Activated T-cell treated with anti-CD3 and anti-CD28 coated beads, Interleukin-2, amount 50 U/mL, for 48 hours (primary cell): ENCODE measurements at regions not wholly inside any gene's neighbourhood (a gene's known extent, or its start where the extent isn't known, plus 50 kb on each side); places are given as distances from the start of the nearest gene placed in this dataset.

Experiments
- DNase-seq, 2 experiments: peaks; one replicate each; pipeline ENCODE4 v3.0.0-alpha.2; 2020

DNA sequence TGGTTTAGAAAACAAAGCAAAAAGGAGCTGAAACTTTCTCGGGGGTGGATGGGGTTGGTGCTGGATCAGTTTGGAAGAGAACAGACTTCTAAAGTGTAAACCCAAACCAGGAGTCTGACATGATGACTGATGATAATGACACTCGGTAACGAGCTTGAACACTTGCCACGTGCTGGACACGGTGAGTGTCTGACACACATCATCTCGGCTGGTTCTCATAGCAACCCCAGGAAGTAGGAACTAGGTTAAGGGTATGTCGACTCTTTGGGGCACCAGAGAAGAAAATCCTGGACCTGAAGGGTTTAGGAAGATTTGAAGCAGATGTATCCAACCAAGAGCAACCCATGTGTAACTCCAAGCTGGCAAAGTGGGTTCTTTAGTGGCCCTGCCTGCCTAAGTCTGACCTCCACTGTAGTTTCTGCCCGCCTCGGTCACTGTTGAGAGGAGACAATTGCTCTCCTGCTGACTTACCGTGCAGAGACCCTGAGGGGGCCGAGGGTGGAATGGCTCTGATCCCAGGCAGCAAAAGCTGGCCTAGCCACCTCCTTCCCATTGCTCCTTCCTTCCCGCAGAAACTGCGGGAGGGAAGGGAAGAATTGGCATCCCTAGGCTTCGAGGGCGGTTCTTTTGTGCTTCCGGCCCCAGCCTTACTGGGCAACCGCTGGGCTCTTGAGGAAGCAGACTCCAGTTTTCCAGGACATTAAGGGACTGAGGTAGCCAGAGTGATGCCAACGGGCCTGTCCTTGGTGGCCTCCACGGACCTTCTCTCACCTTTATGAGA, 156.0 kb downstream of the TOMM20 start:
- peak; percentile 45 to 49 for DNase-seq

DNA sequence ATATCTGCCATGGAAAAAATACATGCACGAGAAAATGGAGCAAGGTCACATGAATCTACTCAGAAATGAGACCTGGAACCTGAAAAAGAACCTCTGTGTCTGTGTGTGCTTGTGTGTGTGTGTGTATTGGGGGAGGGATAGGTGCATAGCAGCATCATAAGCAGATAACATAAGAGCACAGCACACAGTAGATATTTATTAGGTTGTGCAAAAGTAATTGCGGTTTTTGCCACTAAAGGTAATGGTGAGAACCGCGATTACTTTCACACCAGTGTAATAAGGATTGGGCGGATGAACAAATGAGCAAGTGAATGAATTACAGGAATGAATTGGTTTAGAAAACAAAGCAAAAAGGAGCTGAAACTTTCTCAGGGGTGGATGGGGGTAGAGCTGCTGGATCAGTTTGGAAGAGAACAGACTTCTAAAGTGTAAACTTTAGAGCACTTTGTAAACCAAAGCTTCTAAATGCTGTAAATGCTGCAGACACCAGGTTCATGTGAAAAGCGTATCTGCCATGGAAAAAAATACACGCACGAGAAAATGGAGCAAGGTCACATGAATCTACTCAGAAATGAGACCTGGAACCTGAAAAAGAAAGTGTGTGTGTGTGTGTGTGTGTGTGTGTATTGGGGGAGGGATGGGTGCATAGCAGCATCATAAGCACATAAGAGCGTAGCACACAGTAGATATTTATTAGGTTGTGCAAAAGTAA, 156.9 kb downstream of the TOMM20 start:
- DNase-seq: peak; percentile 23 to 24

DNA sequence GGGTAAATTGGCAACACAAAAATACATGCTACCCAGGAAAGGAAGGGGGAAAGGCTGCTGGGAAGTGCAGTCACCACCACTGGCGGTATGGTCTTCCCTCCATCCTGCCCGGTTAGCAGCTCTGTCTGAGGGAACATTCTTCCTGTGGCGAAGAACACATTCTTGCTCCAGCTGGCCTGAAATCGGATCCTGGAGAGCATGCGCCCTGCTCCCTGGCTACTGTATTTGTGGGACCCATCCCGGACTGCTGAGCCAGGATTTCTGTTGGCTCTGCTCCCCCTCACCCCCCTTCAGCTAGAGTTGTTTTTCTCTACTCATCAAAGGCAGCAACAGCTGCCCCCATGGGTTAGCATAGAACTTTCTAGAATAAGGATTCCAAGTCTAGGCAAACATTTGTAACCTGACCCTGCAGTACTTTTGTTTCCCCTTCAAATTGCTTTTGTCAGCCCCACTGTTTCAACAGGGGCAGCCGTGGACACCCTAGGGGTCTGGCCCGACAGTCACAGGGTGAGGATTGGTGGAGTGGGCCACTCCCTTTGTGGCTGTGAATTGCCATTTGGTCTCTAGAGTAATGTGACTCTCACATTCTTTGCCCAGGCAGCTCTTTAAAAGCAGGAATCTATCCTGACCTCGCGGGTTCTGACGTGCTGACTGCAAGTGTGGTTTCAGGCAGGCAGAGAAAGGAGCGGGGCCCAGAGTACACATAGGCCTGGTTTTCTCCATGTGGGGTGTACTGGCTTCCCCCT, 157.7 kb downstream of the TOMM20 start:
- DNase-seq: peak; percentile 60 to 63

DNA sequence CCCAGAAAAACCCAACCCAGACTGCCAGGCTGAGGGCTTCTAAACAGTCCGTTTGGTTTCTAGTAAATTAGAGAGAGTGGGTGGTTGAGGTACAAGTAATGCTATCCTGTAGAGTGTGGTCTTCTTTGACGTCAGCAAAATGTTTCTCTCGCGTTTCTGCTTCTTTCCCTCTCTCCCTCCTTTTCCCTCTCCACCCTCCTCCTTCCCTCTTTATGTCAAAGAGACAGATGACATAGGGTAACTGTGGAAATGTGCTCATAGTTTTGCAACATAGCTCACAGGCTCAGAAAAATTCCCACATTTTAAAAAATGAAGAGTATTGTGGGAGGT, 158.3 kb downstream of the TOMM20 start:
- DNase-seq: no peak

DNA sequence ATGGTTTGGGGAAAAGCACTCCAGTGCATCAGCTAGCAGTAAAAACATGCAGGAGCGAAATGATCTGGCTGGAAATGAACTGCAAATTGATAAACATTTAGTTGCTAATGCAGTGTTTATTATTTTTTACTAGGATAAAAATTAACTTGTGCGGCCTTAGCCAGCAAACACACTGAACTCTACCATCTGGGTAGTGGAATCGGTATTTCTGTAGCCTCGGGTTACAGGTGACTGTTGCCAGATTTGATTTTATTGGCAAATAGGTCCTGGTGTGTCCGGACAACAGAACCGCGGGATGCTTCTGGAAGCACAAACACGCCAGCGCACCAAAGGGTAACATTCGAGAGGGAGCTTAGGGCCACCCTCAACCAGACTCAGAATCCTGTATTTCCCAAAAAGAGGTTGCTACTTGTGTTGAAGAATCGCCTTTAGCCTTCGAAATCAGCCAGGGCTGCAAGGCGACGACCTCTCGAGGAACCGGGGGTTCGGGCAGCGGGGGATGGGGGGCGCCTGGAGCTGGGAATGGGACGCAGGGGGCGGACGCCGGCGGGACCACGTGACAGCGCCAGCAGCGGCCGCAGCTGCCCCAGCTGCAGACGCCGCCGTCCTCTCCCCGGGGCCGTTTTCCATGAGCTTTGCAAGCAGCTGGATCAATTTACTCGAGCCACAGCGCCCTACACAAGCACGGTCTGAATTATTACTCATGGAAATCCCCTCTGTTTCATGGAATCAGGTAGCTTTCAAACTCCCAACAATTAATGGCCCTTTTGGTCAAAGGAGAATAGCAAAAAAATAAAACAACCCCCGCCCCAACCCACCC, 158.8 kb downstream of the TOMM20 start:
- DNase-seq: peak in 1 of 2 experiments; percentile 41

DNA sequence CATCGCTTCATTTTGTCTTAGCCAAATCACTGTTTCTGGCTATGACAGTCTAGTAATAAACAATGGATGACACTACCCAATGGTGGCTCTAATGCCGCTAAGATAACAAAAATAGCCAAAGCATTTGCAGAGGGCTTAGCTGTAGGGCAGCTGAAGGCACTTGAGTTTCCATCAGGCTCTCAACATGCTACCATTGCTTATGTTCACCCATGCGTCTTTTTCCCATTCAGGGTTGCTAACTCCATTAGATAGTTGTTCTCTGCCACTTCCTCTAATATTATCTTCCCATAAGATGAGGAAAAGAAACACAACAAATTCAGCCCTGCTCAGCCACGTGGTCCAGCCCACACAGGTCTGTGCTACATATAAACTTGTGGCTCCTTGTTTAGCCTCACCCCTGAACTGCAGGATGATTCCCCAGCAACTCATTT, 159.6 kb downstream of the TOMM20 start:
- DNase-seq: peak in 1 of 2 experiments; percentile 18

DNA sequence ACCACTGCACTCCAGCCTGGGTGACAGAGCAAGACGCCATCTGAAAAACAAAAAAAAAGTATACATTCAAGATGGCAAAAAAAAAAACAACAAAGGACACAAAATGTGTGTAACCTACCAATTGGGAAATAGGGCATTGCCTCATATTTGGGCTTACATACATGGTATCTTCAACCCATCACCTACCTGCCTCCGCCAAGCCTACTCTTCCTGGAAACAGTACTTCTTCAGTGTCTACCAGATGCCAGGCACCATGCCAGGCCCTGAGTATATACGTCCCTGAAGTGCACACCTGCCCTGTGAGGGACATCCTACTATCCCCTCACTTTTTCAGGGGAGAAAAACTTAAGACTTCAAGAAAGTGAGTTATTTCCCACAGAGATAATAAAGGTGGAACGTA, 160.2 kb downstream of the TOMM20 start:
- DNase-seq: peak in 1 of 2 experiments; percentile 7

DNA sequence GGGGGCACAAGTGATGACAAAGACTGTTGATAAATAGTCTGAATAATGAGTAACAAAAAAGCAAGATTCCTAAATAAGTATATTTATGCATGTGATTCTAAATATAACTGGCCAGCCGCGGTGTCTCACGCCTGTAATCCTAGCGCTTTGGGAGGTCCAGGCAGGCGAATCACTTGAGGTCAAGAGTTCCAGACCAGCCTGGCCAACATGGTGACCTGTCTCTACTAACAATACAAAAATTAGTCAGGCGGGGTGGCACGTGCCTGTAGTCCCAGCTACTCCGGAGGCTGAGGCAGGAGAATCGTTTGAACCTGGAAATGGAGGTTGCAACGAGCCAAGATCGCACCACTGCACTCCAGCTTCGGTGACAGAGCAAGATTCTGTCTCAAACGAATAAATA, 161.5 kb downstream of the TOMM20 start:
- DNase-seq: peak in 1 of 2 experiments; percentile 7

DNA sequence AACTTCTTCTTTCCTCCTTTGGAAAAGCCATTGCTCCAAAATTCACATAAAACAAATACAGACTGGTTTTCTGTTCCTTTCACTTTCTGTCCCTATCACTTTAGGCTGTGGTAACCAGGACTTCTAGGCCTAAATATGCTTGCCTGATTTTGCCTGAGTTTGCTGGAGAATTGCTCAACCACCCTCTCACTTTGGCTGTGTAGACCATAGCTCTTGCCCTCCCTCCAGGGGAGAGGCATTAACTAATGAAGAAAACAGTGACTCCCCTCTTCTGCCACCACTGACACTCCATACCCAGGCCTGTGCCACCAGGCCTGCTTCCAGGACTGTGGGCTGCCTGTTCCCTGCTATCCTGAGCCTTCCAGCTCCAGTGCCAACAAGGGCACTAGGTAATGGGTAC, 163.5 kb downstream of the TOMM20 start:
- DNase-seq: peak in 1 of 2 experiments; percentile 44

DNA sequence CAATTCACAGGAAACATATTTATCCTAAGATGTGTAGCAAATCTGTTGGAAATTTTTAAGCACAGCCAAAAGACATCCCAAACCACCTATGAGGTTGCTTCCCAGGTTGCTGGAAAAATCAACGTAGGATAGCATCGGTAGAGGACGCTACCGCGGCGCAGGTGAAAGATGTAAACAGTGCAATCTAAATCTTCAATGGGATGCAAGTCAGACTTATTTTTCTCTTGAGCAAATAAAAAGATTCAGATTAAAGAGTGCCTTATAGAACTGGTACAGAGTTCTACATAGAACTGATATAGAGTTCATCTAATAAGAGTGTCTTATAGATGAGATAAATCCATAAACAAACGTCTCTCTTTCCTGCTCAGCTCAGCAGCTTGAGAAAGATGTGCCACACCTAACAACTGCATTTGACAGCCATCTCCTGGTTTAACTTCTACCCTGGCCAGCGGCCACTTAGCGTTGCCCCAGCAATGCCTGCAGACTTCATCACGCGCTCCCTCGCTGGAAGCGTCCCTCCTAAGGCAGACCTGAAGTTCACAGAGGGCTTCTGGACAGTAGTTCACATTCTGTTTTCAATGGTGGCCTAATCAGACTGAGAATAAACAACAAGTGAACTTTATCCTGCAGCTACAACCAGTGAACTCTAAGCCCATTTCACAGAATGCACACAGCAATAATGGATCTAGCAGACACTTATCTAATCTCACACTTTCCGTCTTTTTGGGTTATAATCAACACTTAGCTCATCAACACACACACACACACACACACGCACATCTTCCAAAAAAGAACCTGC, 164.5 kb downstream of the TOMM20 start:
- DNase-seq: peak in 1 of 2 experiments; percentile 22

DNA sequence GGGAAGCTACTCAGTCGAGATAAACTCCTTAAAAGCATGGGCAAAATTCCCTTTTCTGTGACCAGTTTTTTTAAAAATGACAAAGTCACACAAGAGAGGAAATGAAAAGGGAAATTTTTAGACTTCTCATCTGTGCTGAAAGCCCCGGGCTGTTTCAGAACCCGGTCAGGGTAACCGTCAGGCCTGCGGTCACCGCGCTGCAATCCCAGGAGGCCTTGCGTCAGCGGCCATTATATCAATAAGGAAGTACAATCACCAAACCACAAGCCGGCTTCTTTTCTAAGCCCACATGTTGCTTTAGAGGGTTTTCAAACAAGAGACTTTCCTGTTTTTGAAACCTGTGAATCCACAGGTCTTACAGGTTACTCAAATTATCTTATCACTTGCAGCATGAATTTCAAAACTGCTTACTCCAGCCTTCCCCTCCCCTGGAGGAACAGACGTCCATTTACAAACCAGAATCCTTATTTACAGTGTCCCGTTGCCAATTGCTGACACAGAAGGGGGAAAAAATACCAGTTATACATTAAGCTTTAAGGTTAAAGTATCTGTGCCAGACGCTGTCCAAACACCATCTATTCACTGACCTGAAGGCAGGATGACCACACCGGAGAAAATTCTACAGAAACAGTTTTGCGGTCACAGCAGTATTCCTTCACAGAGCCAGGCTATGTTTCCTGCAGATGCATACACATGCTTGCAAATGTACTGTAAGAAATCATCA, 165.3 kb downstream of the TOMM20 start:
- DNase-seq: peak; percentile 90 to 92

DNA sequence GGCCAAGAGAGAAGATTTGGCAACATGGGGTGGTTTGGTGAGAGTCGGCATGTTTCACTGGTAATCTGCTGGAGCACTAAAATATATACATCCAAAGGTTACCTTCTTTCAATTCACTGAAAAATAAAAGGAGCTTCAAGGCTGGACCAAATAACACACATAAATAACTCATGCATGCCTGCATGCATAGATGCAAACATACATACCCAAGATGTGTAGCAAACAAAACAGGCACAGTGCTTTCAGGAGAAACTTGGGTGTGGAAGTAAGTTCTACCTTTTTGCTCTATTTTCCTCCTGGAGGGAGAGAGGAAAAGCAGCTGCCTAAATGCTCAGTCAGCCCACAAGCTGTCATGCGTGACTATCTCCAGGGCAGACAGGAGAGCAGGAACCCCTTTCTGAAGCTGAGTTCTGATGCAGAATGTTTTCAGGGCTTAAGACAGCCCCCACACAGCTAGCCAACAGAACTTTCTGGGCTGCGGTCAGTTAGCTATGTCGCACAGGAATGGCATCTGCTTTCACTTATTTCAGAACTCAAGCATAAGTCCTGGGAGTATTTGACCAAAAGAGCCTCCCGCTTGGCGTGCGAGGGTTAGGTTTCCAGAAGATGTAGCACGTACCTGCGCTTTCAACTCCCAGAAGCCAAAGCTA, 166.2 kb downstream of the TOMM20 start:
- peak in 1 of 2 experiments; percentile 50 for DNase-seq

DNA sequence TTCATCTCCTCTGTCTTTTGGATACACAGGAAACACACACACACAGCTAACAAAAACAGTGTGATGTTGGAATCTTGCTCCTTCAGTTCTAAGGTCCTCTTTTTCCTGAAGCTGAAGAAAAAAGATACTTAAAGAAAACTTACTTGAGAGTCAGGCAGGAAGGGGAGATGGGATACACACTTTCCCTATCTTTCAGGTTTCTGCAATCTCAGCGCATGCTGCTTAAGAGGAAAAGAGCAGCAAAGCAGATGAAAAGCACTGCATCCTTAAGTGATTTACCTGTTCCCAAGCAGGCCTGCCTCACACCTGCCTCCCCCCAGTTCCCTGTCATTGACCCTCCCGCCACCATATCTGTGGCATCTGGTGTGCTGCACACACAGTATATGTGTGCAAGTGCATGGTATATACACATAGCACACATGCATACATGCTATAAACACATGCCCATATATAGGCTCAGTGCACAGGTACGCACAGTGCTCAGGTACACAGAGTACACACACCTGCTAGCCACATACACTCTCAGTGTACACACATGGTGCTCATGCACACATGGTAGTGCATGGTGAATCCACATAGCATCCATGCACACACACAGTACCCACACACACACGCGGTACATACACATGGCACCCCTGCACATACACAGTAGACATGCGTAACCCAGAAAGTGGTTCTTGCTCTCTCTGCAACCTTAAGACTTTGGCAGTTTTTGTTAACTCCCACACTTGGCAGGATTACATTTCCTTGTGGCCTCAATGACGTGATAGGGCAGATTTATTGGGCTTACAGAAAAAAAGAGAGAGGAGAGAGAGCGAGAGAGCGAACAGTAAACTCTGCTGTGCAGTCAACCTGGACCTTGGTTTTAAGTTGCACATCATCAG, 166.9 kb downstream of the TOMM20 start:
- DNase-seq: peak in 1 of 2 experiments; percentile 46

DNA sequence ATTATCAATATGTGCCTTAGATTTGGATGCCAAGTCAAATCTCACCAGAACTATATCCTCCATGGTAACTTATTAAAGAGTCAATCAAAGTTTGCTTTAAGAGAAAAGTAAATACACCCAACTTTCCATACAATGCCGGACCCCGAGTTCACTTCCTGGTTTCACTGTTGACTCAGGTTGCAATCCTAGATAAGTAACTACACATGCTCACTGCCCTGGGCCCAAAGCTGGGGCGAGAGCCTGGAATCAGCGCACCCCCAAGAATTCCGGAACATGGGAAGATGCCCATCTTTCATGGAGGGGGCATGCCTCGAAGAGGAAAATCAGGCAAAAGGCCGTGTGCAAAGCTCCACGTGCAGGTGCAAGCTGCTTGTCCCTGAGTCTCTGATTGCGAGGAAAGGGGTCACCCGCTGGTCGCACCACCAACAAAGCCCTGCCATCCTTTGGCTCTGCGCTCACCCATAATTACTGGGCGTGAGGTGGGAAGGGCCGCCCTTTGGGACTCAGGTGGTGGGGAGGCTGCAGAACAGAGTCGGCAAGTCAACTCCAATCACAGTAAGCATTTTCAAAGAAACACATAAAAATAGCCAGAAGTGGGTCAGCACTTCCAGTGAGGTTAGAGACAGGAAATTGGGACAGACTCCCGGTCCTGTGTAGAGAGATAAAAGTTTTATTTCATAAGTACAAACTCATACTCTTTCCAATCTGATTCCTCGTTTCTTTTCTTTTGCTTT, 167.7 kb downstream of the TOMM20 start:
- DNase-seq: peak; percentile 22 to 36

DNA sequence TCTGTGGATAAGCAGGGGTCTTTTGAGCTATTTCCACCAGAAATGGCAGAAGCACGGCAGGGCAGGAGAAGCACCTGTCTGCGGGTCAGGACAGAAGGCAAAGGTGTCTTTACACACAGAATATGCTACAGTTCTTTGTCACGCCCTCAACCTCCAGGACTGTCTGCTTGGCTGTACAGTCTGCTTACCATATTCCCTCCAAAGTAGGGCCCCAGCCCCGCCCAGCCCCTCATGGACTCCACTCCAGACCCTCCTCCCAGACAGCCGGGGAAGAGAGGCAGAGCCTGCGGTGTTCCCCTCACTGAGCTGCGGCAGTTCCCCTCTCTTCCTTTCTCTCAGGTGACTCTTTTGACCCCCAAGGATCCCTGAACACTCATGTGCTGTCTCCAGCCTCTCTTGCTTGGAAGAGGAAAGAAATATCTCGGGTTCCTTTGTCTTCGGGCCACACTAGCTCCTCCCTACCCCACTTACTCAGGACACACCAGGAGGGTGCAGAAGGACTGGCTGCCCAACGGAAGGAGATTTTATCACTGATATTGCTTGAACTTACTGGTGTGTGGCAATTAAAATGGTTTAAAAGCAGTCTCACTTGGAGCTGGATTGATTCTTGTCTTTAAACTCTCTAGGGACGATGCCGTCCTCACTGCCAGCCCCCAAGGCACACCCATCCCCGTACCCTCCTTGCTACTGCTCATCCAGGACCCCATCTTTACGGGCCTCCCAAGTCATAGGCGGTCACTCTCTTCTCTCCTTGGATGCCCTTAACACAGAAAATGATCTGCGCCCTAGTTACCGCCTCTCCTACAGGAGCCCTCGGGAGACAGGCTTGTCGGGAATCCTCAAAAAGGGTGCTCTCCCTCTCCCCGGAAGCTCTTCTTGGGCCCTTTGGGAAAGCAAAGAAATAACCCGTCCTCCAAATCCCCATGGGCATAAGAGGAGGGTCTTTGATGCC, 169.7 kb downstream of the TOMM20 start:
- peak; percentile 18 to 21 for DNase-seq

DNA sequence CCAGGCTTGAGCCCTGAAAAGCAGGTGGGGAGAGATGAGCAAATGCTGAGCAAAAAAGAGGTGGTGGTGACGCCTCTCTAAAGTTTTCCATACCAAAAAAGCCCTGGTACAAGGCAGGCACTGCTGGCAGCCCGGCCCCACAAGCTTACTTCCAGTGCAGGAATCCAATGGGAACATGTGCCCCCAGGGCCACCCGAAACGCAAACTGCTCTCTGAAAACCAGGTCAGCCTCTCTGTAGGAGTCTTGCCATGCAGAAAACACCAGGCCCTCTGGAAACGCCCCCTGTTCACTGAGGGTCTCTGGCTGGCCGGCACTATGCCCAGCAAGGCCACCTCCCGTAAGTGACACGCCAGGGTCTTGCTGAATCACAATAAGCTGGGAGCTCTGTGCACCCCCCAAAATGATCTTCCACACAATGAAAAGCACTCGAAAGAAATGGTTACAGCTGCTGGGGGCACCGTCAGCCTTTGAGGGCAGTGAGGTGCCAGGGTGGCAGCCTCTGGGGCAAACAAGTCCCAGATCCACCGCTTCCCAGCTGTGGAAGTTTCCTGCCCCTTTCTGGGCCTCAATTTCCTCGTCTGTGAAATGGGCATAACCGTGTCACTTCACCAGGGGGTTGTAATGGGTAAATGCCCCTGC, 170.5 kb downstream of the TOMM20 start:
- peak; percentile 21 to 22 for DNase-seq
